OCI-LY7 (cell line): ENCODE measurements at regions not wholly inside any gene's neighbourhood (a gene's known extent, or its start where the extent isn't known, plus 50 kb on each side); places are given as distances from the start of the nearest gene placed in this dataset.

Experiments used
- EZH2phosphoT487 ChIP-seq: fragments of 200-600 bp; sonication (generic); IDR thresholded peaks from 2 replicates; pipeline ENCODE4 v1.6.1; 2018; ENCODE audit warnings: low read depth, borderline replicate concordance, mild to moderate bottlenecking, mixed run types, antibody characterized with exemption, low read length, moderate library complexity, mixed read lengths
- TF ChIP-seq, protein P1 (sequence below): fragments of 200-600 bp; sonication (generic); conservative IDR thresholded peaks from 2 replicates; pipeline ENCODE4 v1.5.1; 2014; ENCODE audit warnings: mild to moderate bottlenecking, antibody characterized with exemption, low read length, moderate library complexity, mixed read lengths

DNA sequence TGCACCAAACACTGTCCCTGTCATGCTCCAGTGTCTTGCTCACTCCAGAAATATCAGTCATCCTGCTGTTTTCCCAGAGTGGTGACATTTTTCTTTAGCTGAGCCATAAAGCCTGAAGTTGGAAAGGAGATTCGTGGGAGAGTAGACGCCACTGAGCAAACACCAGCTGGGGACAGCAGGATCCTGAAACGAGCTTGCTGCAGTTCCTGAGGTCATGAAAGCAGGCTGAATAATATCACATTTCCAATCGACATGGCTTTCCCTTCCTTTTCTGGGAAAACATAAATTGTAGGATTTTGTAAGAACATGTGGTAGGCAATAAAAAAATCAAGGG, 276.4 kb downstream of the CDCA7 start:
- no peak for TF ChIP-seq EZH2phosphoT487
- TF ChIP-seq, protein P1, sequence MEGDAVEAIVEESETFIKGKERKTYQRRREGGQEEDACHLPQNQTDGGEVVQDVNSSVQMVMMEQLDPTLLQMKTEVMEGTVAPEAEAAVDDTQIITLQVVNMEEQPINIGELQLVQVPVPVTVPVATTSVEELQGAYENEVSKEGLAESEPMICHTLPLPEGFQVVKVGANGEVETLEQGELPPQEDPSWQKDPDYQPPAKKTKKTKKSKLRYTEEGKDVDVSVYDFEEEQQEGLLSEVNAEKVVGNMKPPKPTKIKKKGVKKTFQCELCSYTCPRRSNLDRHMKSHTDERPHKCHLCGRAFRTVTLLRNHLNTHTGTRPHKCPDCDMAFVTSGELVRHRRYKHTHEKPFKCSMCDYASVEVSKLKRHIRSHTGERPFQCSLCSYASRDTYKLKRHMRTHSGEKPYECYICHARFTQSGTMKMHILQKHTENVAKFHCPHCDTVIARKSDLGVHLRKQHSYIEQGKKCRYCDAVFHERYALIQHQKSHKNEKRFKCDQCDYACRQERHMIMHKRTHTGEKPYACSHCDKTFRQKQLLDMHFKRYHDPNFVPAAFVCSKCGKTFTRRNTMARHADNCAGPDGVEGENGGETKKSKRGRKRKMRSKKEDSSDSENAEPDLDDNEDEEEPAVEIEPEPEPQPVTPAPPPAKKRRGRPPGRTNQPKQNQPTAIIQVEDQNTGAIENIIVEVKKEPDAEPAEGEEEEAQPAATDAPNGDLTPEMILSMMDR, result no peak
